ENCODE measurements at regions not wholly inside any gene's neighbourhood (a gene's known extent, or its start where the extent isn't known, plus 50 kb on each side); places are given as distances from the start of the nearest gene placed in this dataset.

GRCh38 chr2:186033541-186033940, 294.9 kb downstream of the FSIP2 start:
- ATAC-seq, result no peak
- ChIA-PET CTCF (interaction anchor here (0.7 kb wide), 1 partner anchor 427 kb away, joined by 3 read pairs; no protein-coding TSS in a partner anchor), POLR2A (no interaction called here)
- no peak for DNase-seq (ENCODE audit: low spot score)
- no peaks in the 10 kb centered on the region for H3K27me3 Mint-ChIP-seq (ENCODE audit: low read depth)
- no peak overlapping the region for H3K27ac Mint-ChIP-seq
- H3K4me1 Mint-ChIP-seq, result no peaks in the 10 kb centered on the region
- no peak for TF ChIP-seq ZNF671 (CRISPR knock-in tag; IDR thresholded peaks at IDR 0.05)
- no peak for TF ChIP-seq NFATC4 (CRISPR knock-in tag; IDR thresholded peaks at IDR 0.05)
- TF ChIP-seq HMGA2 (CRISPR knock-in tag; IDR thresholded peaks at IDR 0.05), result no peak
- TF ChIP-seq, protein P1, sequence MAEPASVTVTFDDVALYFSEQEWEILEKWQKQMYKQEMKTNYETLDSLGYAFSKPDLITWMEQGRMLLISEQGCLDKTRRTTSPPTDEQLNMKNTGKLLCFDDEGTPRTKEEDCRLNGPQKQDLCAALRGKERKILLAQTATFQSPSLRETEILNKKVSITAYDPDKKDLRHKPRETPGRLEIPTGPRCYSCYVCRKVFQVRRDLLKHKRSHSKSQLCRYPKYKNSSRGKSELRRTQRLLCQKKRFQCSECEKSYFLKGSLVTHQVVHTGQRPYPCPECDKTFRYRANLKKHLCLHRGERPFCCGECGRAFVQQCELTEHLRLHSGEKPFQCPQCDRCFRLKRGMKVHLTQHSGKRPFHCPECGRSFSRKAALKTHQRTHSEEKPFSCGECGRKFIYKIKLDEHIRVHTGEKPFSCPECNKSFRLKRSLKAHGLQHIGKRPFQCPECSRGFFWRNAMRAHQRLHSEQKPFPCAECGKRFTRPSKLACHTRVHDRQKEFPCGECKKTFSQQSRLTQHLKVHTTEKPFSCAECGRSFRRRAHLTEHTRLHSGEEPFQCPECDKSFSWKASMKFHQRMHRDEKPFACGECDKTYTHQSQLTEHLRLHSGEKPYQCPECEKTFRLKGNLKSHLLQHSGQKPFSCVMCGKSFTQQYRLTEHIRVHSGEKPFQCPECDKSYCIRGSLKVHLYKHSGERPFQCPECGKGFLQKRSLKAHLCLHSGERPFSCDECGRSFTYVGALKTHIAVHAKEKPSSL (CRISPR knock-in tag; conservative IDR thresholded peaks at IDR 0.05), result no peak
- TF ChIP-seq PREB (CRISPR knock-in tag; IDR thresholded peaks at IDR 0.05; ENCODE audit: borderline replicate concordance), result no peak
- no peak for TF ChIP-seq CREB1 (CRISPR knock-in tag; IDR thresholded peaks at IDR 0.05)
- TF ChIP-seq ESRRA (CRISPR knock-in tag; IDR thresholded peaks at IDR 0.05; ENCODE audit: borderline replicate concordance), result no peak
- TF ChIP-seq ZBTB43 (CRISPR knock-in tag; IDR thresholded peaks at IDR 0.05), result no peak
- no peak for TF ChIP-seq TEAD1 (CRISPR knock-in tag; IDR thresholded peaks at IDR 0.05)
- H3K36me3 Mint-ChIP-seq, result no peaks in the 10 kb centered on the region
- no peaks in the 10 kb centered on the region for H3K9me3 Mint-ChIP-seq
- H3K4me3 Mint-ChIP-seq, result no peak overlapping the region

DNA sequence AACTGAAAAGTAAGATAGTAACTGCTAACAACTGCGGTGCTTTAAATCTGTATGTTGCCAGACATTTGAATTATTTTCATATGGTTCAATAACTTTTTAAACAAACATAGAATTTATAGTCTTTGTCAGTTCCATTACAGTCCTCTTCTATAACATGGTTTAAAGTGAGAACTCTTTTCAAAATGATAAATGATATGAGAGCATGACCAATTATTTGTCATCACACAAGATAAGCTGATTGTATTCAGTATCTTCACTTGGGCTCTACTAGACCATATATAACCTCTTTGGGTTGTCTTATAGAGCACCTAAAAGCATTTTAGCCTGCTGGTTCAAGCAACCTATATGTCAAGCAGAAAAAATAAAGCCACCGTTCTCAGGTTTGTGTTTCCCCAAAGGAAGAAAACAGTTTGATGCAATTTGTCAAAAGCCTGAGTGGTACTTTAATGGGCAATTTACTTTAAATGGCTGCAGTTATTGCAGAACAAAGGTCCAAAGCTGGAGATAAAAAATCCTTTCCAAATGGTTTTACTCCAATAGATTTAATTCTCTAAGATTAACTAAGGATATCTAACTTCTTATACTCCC, 298.4 kb downstream of the FSIP2 start:
- ATAC-seq (no peak), DNase-seq (ENCODE audit: low spot score) (no peak)
- H3K27me3 Mint-ChIP-seq (ENCODE audit: low read depth), result no peaks in the 10 kb centered on the region

More for the DNA sequence above, 298.4 kb downstream of the FSIP2 start:
- TF ChIP-seq ZNF263 (CRISPR knock-in tag; IDR thresholded peaks at IDR 0.05; ENCODE audit: low read depth) (no peak), NR1H2 (CRISPR knock-in tag; IDR thresholded peaks at IDR 0.05) (no peak), NR2C2 (CRISPR knock-in tag; IDR thresholded peaks at IDR 0.05) (no peak), ATF6 (CRISPR knock-in tag; IDR thresholded peaks at IDR 0.05) (no peak), ETV6 (CRISPR knock-in tag; IDR thresholded peaks at IDR 0.05) (no peak)
- TF ChIP-seq, protein P2, sequence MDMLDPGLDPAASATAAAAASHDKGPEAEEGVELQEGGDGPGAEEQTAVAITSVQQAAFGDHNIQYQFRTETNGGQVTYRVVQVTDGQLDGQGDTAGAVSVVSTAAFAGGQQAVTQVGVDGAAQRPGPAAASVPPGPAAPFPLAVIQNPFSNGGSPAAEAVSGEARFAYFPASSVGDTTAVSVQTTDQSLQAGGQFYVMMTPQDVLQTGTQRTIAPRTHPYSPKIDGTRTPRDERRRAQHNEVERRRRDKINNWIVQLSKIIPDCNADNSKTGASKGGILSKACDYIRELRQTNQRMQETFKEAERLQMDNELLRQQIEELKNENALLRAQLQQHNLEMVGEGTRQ (CRISPR knock-in tag; IDR thresholded peaks at IDR 0.05), result no peak
- TF ChIP-seq, protein P3, sequence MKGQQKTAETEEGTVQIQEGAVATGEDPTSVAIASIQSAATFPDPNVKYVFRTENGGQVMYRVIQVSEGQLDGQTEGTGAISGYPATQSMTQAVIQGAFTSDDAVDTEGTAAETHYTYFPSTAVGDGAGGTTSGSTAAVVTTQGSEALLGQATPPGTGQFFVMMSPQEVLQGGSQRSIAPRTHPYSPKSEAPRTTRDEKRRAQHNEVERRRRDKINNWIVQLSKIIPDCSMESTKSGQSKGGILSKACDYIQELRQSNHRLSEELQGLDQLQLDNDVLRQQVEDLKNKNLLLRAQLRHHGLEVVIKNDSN (CRISPR knock-in tag; IDR thresholded peaks at IDR 0.05), result no peak
- no peaks in the 10 kb centered on the region for H3K9me3 Mint-ChIP-seq
- CTCF ChIA-PET, result no interaction called here
- POLR2A ChIA-PET, result no interaction called here
- no peak overlapping the region for H3K4me3 Mint-ChIP-seq
- no peaks in the 10 kb centered on the region for H3K4me1 Mint-ChIP-seq
- no peaks in the 10 kb centered on the region for H3K36me3 Mint-ChIP-seq
- H3K27ac Mint-ChIP-seq, result no peak overlapping the region

Data from WTC11 (cell line).